Muscle of back (tissue), 3 donors: ENCODE measurements at regions not wholly inside any gene's neighbourhood (a gene's known extent, or its start where the extent isn't known, plus 50 kb on each side); places are given as distances from the start of the nearest gene placed in this dataset.
"Not testable (repeated sequence)": the region's sequence is repeated elsewhere in the genome, so short reads cannot be mapped to it uniquely, and the experiment has no call there.

Experiments used
- DNase-seq, 3 donors: peaks; one replicate each; pipeline versions ENCODE4 v3.0.0 to v3.0.0-alpha.2; 2013

- no peak for DNase-seq
These were observed 323.9 kb downstream of the NNT start for GRCh38 chr5:43926923-43927322.

GRCh38 chr5:43920422-43920821 is 317.4 kb downstream of the NNT start:
- no peak for DNase-seq

GRCh38 chr5:43917925-43918324 is 314.9 kb downstream of the NNT start:
- DNase-seq, result no peak

GRCh38 chr5:43903129-43903528 is 300.1 kb downstream of the NNT start:
- DNase-seq, result no peak

GRCh38 chr5:43900974-43901373 is 298.0 kb downstream of the NNT start:
- no peak for DNase-seq

GRCh38 chr5:43895876-43896275 is 292.9 kb downstream of the NNT start:
- DNase-seq, result no peak

- no peak for DNase-seq
These were observed 291.1 kb downstream of the NNT start for GRCh38 chr5:43893951-43894684.

GRCh38 chr5:43891112-43891511 is 288.1 kb downstream of the NNT start:
- no peak for DNase-seq

GRCh38 chr5:43889233-43889632 is 286.3 kb downstream of the NNT start:
- no peak for DNase-seq

GRCh38 chr5:43875741-43876140 is 272.8 kb downstream of the NNT start:
- DNase-seq, result no peak

GRCh38 chr5:43874772-43875171 is 271.8 kb downstream of the NNT start:
- peak in 2 of 3 donors; percentile 3 to 18 for DNase-seq

GRCh38 chr5:43873791-43874190 is 270.8 kb downstream of the NNT start:
- DNase-seq, result no peak

- DNase-seq, result no peak
These were observed 256.3 kb downstream of the NNT start for GRCh38 chr5:43859309-43859708.

- no peak for DNase-seq
These were observed 252.5 kb downstream of the NNT start for GRCh38 chr5:43855452-43855851.

GRCh38 chr5:43854697-43855292 is 251.8 kb downstream of the NNT start:
- no peak for DNase-seq

GRCh38 chr5:43852279-43852678 is 249.3 kb downstream of the NNT start:
- DNase-seq, result no peak

GRCh38 chr5:43851741-43852140 is 248.8 kb downstream of the NNT start:
- no peak for DNase-seq

- peak in 1 of 3 donors; percentile 18 for DNase-seq
These were observed 237.6 kb downstream of the NNT start for GRCh38 chr5:43840424-43841125.

- DNase-seq, result peak in 1 of 3 donors; percentile 40
These were observed 236.2 kb downstream of the NNT start for GRCh38 chr5:43839218-43839617.

- no peak for DNase-seq
These were observed 235.0 kb downstream of the NNT start for GRCh38 chr5:43837996-43838395.

- no peak for DNase-seq
These were observed 234.1 kb downstream of the NNT start for GRCh38 chr5:43837091-43837490.

- DNase-seq, result no peak
These were observed 231.0 kb downstream of the NNT start for GRCh38 chr5:43833961-43834360.

GRCh38 chr5:43824325-43824964 is 221.5 kb downstream of the NNT start:
- DNase-seq, result not testable (repeated sequence)
